HCT116 (cell line): ENCODE measurements at regions not wholly inside any gene's neighbourhood (a gene's known extent, or its start where the extent isn't known, plus 50 kb on each side); places are given as distances from the start of the nearest gene placed in this dataset.

ENCODE experiments used
- ATAC-seq: fragments of 200-7000 bp; cut with Tn5 transposase; 2 replicates; pipeline ENCODE4 v1.9.1; 2020; ENCODE audit warnings: mild to moderate bottlenecking, moderate library complexity
- BruUV-seq: library from RNA; stranded (reverse); fragments of 400-500 nt; replicated peaks from 2 replicates; lab custom pipeline; 2021; lab: Mats Ljungman, UMichigan
- CTCF ChIA-PET: fragments of 300-600 bp; sonication (Branson Sonifier 250); formaldehyde crosslinking; loops from one replicate; lab custom pipeline; 2021; ENCODE audit warnings: antibody characterized with exemption; lab: Charles Lee
- POLR2A ChIA-PET: fragments of 300-600, 350-600 bp; sonication (Branson Sonifier 250); formaldehyde crosslinking; loops from one replicate; lab custom pipeline; 2021; ENCODE audit warnings: antibody characterized with exemption; lab: Charles Lee
- RAD21 ChIA-PET, 2 experiments: fragments of 300-600 bp; sonication (Branson Sonifier 250); formaldehyde crosslinking; loops; one replicate each; lab custom pipeline; 2023; ENCODE audit warnings: low total read pairs in 2 of 2; ENCODE audit not compliant: uncharacterized antibody in 2 of 2, unreplicated experiment in 2 of 2, low non-redundant PET in 1 of 2; lab: Charles Lee
- DNase-seq: peaks from one replicate; pipeline ENCODE4 v3.0.0-alpha.2; 2010; ENCODE audit warnings: low read depth, low spot score
- H2AFZ ChIP-seq: fragments of 200-600 bp; shearing (Covaris generic), sonication (generic); 2 replicates; pipeline ENCODE4 v1.6.1; 2017; ENCODE audit warnings: low read depth, mixed run types, mixed read lengths, antibody characterized with exemption, low read length; ENCODE audit not compliant: poor library complexity, severe bottlenecking
- H3K27ac ChIP-seq: 2 replicates; pipeline ENCODE4 v1.5.1; 2012; ENCODE audit warnings: low read depth, low read length
- H3K27me3 ChIP-seq: fragments of 200-600 bp; sonication (generic); 2 replicates; pipeline ENCODE4 v1.6.1; 2016; ENCODE audit warnings: mixed run types, low read length, mixed read lengths; ENCODE audit not compliant: insufficient read depth
- H3K36me3 ChIP-seq, 2 experiments: fragments of 200-500 bp in 1 of 2; fragments of 200-600 bp in 1 of 2; sonication (Bioruptor generic) in 1 of 2; sonication (generic) in 1 of 2; 2 replicates each; pipeline versions ENCODE4 v1.5.1 to v1.6.1; 2014 to 2016; ENCODE audit warnings: low read length in 2 of 2, inconsistent platforms in 1 of 2, mixed read lengths in 1 of 2, mixed run types in 1 of 2; ENCODE audit not compliant: insufficient read depth in 2 of 2, control insufficient read depth in 1 of 2
- H3K4me1 ChIP-seq, 2 experiments: fragments of 200-600 bp in 1 of 2; sonication (generic) in 1 of 2; 2 replicates each; pipeline versions ENCODE4 v1.5.1 to v1.6.1; 2012 to 2017; ENCODE audit warnings: low read length in 2 of 2, inconsistent platforms in 1 of 2, mild to moderate bottlenecking in 1 of 2, mixed read lengths in 1 of 2, mixed run types in 1 of 2, moderate library complexity in 1 of 2; ENCODE audit not compliant: insufficient read depth in 2 of 2, control insufficient read depth in 1 of 2
- H3K4me2 ChIP-seq: fragments of 200-600 bp; sonication (generic); 2 replicates; pipeline ENCODE4 v1.6.1; 2017; ENCODE audit warnings: mixed run types, low read length, mixed read lengths
- H3K4me3 ChIP-seq, 2 experiments: fragments of 200-600 bp in 1 of 2; sonication (generic) in 1 of 2; replicated peaks in 1 of 2; 2 replicates each; pipeline ENCODE4 v1.5.1; 2011 to 2016; ENCODE audit warnings: low read length in 2 of 2, control low read depth in 1 of 2, low read depth in 1 of 2, mild to moderate bottlenecking in 1 of 2, mixed read lengths in 1 of 2, mixed run types in 1 of 2
- H3K79me2 ChIP-seq: fragments of 200-600 bp; sonication (generic); 2 replicates; pipeline ENCODE4 v1.6.1; 2017; ENCODE audit warnings: mild to moderate bottlenecking, mixed run types, low read length, moderate library complexity, mixed read lengths; ENCODE audit not compliant: insufficient read depth
- H3K9ac ChIP-seq: fragments of 200-600 bp; sonication (generic); 2 replicates; pipeline ENCODE4 v1.6.1; 2016; ENCODE audit warnings: low read length, mixed read lengths
- H3K9me2 ChIP-seq: fragments of 200-600 bp; sonication (generic), shearing (Covaris generic); 2 replicates; pipeline ENCODE4 v1.6.1; 2017; ENCODE audit warnings: mixed run types, mild to moderate bottlenecking, moderate library complexity; ENCODE audit not compliant: insufficient read depth
- H3K9me3 ChIP-seq, 2 experiments: fragments of 200-500 bp in 1 of 2; fragments of 200-600 bp in 1 of 2; sonication (Bioruptor generic) in 1 of 2; sonication (generic) in 1 of 2; 2 replicates each; pipeline ENCODE4 v1.6.1; 2014 to 2017; ENCODE audit warnings: low read length in 2 of 2, mixed read lengths in 2 of 2, inconsistent platforms in 1 of 2, low read depth in 1 of 2, mild to moderate bottlenecking in 1 of 2, mixed run types in 1 of 2, moderate library complexity in 1 of 2; ENCODE audit not compliant: control insufficient read depth in 1 of 2, insufficient read depth in 1 of 2
- H4K20me1 ChIP-seq: fragments of 200-600 bp; sonication (generic), shearing (Covaris generic); 2 replicates; pipeline ENCODE4 v1.6.1; 2017; ENCODE audit warnings: mixed run types, mild to moderate bottlenecking, moderate library complexity; ENCODE audit not compliant: insufficient read depth
- CEBPB ChIP-seq: IDR thresholded peaks from 2 replicates; pipeline ENCODE4 v1.6.1; 2012; ENCODE audit warnings: low read depth
- EGR1 ChIP-seq: IDR thresholded peaks from 2 replicates; pipeline ENCODE4 v1.6.1; 2012; ENCODE audit warnings: low read depth
- ELF1 ChIP-seq: IDR thresholded peaks from 2 replicates; pipeline ENCODE4 v1.6.1; 2012; ENCODE audit warnings: low read depth, borderline replicate concordance
- EZH2phosphoT487 ChIP-seq: fragments of 200-600 bp; IDR thresholded peaks from 2 replicates; pipeline ENCODE4 v1.6.1; 2018; ENCODE audit warnings: antibody characterized with exemption, borderline replicate concordance
- FOSL1 ChIP-seq: IDR thresholded peaks from 2 replicates; pipeline ENCODE4 v1.6.1; 2012; ENCODE audit warnings: low read depth
- JUND ChIP-seq: IDR thresholded peaks from 2 replicates; pipeline ENCODE4 v1.6.1; 2012
- POLR2A ChIP-seq: IDR thresholded peaks from 2 replicates; pipeline ENCODE4 v1.7.0; 2011; ENCODE audit warnings: borderline replicate concordance; ENCODE audit not compliant: insufficient read depth, insufficient read length; ENCODE audit errors: extremely low read depth
- POLR2AphosphoS5 ChIP-seq: IDR thresholded peaks from 2 replicates; pipeline ENCODE4 v1.6.1; 2011; ENCODE audit warnings: mild to moderate bottlenecking, low read depth, low read length, moderate library complexity
- RAD21 ChIP-seq: IDR thresholded peaks from 2 replicates; pipeline ENCODE4 v1.6.1; 2012; ENCODE audit warnings: low read depth, mild to moderate bottlenecking
- SP1 ChIP-seq: IDR thresholded peaks from 2 replicates; pipeline ENCODE4 v1.6.1; 2012; ENCODE audit warnings: low read depth
- SRF ChIP-seq: IDR thresholded peaks from 2 replicates; pipeline ENCODE4 v1.6.1; 2012; ENCODE audit warnings: low read depth
- TCF7L2 ChIP-seq: IDR thresholded peaks from 2 replicates; pipeline ENCODE4 v1.7.0; 2011; ENCODE audit warnings: borderline replicate concordance, inconsistent platforms; ENCODE audit not compliant: insufficient read depth, insufficient read length; ENCODE audit errors: extremely low read depth
- YY1 ChIP-seq: IDR thresholded peaks from 2 replicates; pipeline ENCODE4 v1.6.1; 2011; ENCODE audit warnings: low read length, low read depth, moderate library complexity, mild to moderate bottlenecking; ENCODE audit not compliant: insufficient replicate concordance; ENCODE audit errors: extremely low read depth
- ZBTB33 ChIP-seq: IDR thresholded peaks from 2 replicates; pipeline ENCODE4 v1.6.1; 2011; ENCODE audit warnings: mild to moderate bottlenecking, low read length, moderate library complexity; ENCODE audit not compliant: insufficient replicate concordance; ENCODE audit errors: extremely low read depth
- ZFX ChIP-seq: fragments of 450-650 bp; IDR thresholded peaks from 2 replicates; pipeline ENCODE4 v1.6.1; 2017
- ZNF274 ChIP-seq: fragments of 200-500 bp; sonication (Bioruptor generic); IDR thresholded peaks from 2 replicates; pipeline ENCODE4 v1.6.1; 2014; ENCODE audit warnings: mild to moderate bottlenecking, low read depth, low read length, inconsistent platforms
- intact Hi-C: fragments of 100-400 bp; cut with micrococcal nuclease; formaldehyde crosslinking; loops from 2 replicates; pipeline ENCODE4 v1.10.0; 2022
- TF ChIP-seq, protein P1 (sequence below): IDR thresholded peaks from 2 replicates; pipeline ENCODE4 v1.6.1; 2012
- TF ChIP-seq, protein P2 (sequence below): IDR thresholded peaks from 2 replicates; pipeline ENCODE4 v1.6.1; 2012; ENCODE audit warnings: low read depth
- TF ChIP-seq, protein P3 (sequence below): IDR thresholded peaks from 2 replicates; pipeline ENCODE4 v1.6.1; 2012

GRCh38 chr13:59504407-59504806, 659.3 kb downstream of the DIAPH3 start:
- no peak overlapping the region for H3K27ac ChIP-seq
- H3K36me3 ChIP-seq: no peaks in the 10 kb centered on the region
- POLR2A ChIA-PET: no interaction called here
- H3K4me1 ChIP-seq: no peaks in the 10 kb centered on the region
- CTCF ChIA-PET: no interaction called here
- RAD21 ChIA-PET: no interaction called here
- no peak for TF ChIP-seq EGR1
- TF ChIP-seq SRF: no peak
- no peak for TF ChIP-seq ZFX
- no peak for TF ChIP-seq JUND
- no peak for TF ChIP-seq EZH2phosphoT487
- no peak for TF ChIP-seq TCF7L2
- TF ChIP-seq, protein P1, sequence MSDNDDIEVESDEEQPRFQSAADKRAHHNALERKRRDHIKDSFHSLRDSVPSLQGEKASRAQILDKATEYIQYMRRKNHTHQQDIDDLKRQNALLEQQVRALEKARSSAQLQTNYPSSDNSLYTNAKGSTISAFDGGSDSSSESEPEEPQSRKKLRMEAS: no peak
- TF ChIP-seq FOSL1: no peak
- TF ChIP-seq, protein P2, sequence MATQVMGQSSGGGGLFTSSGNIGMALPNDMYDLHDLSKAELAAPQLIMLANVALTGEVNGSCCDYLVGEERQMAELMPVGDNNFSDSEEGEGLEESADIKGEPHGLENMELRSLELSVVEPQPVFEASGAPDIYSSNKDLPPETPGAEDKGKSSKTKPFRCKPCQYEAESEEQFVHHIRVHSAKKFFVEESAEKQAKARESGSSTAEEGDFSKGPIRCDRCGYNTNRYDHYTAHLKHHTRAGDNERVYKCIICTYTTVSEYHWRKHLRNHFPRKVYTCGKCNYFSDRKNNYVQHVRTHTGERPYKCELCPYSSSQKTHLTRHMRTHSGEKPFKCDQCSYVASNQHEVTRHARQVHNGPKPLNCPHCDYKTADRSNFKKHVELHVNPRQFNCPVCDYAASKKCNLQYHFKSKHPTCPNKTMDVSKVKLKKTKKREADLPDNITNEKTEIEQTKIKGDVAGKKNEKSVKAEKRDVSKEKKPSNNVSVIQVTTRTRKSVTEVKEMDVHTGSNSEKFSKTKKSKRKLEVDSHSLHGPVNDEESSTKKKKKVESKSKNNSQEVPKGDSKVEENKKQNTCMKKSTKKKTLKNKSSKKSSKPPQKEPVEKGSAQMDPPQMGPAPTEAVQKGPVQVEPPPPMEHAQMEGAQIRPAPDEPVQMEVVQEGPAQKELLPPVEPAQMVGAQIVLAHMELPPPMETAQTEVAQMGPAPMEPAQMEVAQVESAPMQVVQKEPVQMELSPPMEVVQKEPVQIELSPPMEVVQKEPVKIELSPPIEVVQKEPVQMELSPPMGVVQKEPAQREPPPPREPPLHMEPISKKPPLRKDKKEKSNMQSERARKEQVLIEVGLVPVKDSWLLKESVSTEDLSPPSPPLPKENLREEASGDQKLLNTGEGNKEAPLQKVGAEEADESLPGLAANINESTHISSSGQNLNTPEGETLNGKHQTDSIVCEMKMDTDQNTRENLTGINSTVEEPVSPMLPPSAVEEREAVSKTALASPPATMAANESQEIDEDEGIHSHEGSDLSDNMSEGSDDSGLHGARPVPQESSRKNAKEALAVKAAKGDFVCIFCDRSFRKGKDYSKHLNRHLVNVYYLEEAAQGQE: no peak
- no peak for TF ChIP-seq YY1
- TF ChIP-seq POLR2AphosphoS5: no peak
- TF ChIP-seq ZBTB33: no peak
- TF ChIP-seq CEBPB: no peak
- no peak for TF ChIP-seq POLR2A
- no peak for TF ChIP-seq SP1
- TF ChIP-seq ELF1: no peak
- TF ChIP-seq, protein P3, sequence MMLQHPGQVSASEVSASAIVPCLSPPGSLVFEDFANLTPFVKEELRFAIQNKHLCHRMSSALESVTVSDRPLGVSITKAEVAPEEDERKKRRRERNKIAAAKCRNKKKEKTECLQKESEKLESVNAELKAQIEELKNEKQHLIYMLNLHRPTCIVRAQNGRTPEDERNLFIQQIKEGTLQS: no peak
- TF ChIP-seq ZNF274: no peak
- TF ChIP-seq RAD21: no peak
- TF ChIP-seq, all 23 proteins: peak for 0
- no TSS peak for BruUV-seq
- no peaks in the 10 kb centered on the region for H3K9me2 ChIP-seq
- no peaks in the 10 kb centered on the region for H3K79me2 ChIP-seq
- no peak overlapping the region for H3K4me2 ChIP-seq
- H2AFZ ChIP-seq: no peak overlapping the region
- intact Hi-C loops: no loop called here
- no peak overlapping the region for H3K9ac ChIP-seq
- no peak overlapping the region for H3K4me3 ChIP-seq
- peaks cover 12% of the 10 kb centered on the region; the same call in 1 of the 2 replicates for H3K27me3 ChIP-seq
- no peaks in the 10 kb centered on the region for H3K9me3 ChIP-seq
- no peak for ATAC-seq
- DNase-seq: no peak
- H4K20me1 ChIP-seq: no peaks in the 10 kb centered on the region
